K562 (cell line): ENCODE measurements at regions not wholly inside any gene's neighbourhood (a gene's known extent, or its start where the extent isn't known, plus 50 kb on each side); places are given as distances from the start of the nearest gene placed in this dataset.
A peak's percentile ranks its signal among the peaks of the same experiment; 100 is the strongest.

Experiments
- BDP1 ChIP-seq: IDR thresholded peaks from 3 replicates; pipeline ENCODE4 v1.6.1; 2011; ENCODE audit not compliant: insufficient read length, insufficient read depth
- BRD9 ChIP-seq: fragments of 450-650 bp; IDR thresholded peaks from 2 replicates; pipeline ENCODE4 v1.6.1; 2018; ENCODE audit warnings: low read depth; ENCODE audit not compliant: partially characterized antibody
- CAMTA2 ChIP-seq: fragments of 250-450 bp; sonication (Bioruptor Pico); conservative IDR thresholded peaks from 2 replicates; pipeline ENCODE4 v1.5.1; 2022
- FOSL1 ChIP-seq: fragments of 200-800 bp; sonication (Bioruptor generic); conservative IDR thresholded peaks from 2 replicates; pipeline ENCODE4 v1.6.1; 2016; ENCODE audit warnings: missing genetic modification characterization, missing compliant biosample characterization
- HDAC3 ChIP-seq: fragments of 450-650 bp; IDR thresholded peaks from 2 replicates; pipeline ENCODE4 v1.6.1; 2018; ENCODE audit warnings: borderline replicate concordance, mild to moderate bottlenecking, moderate library complexity; ENCODE audit not compliant: partially characterized antibody
- HNRNPH1 ChIP-seq: fragments of 200-400 bp; formaldehyde crosslinking; optimal IDR thresholded peaks from 2 replicates; pipeline ENCODE3; 2017; ENCODE audit warnings: low read depth, mild to moderate bottlenecking, low read length, moderate library complexity
- KAT8 ChIP-seq: fragments of 450-650 bp; IDR thresholded peaks from 2 replicates; pipeline ENCODE4 v1.6.1; 2016; ENCODE audit warnings: low read depth, mild to moderate bottlenecking
- MAFK ChIP-seq: IDR thresholded peaks from 2 replicates; pipeline ENCODE4 v1.6.1; 2011; ENCODE audit warnings: low read length, improper control_type of control experiment
- MTA1 ChIP-seq: fragments of 450-650 bp; IDR thresholded peaks from 2 replicates; pipeline ENCODE4 v1.6.1; 2017; ENCODE audit warnings: borderline replicate concordance
- NFRKB ChIP-seq: fragments of 450-650 bp; IDR thresholded peaks from 2 replicates; pipeline ENCODE4 v1.6.1; 2016; ENCODE audit warnings: low read depth
- REST ChIP-seq, 2 experiments: fragments of 450-650 bp; formaldehyde crosslinking in 1 of 2; IDR thresholded peaks; 2 replicates each; pipeline versions ENCODE4 v1.4.0 to v1.6.1; 2014 to 2020; ENCODE audit warnings: mild to moderate bottlenecking in 2 of 2, borderline replicate concordance in 1 of 2, low read depth in 1 of 2
- SMAD1 ChIP-seq: fragments of 150-350 bp; IDR thresholded peaks from 2 replicates; pipeline ENCODE4 v1.6.1; 2014; ENCODE audit warnings: low read length, low read depth; ENCODE audit not compliant: partially characterized antibody
- SMAD4 ChIP-seq: fragments of 250-450 bp; sonication (Bioruptor Pico); conservative IDR thresholded peaks from 2 replicates; pipeline ENCODE4 v1.8.0; 2021; ENCODE audit warnings: inconsistent platforms, mild to moderate bottlenecking, moderate library complexity
- SMARCB1 ChIP-seq: IDR thresholded peaks from 2 replicates; pipeline ENCODE4 v1.6.1; 2011; ENCODE audit warnings: improper control_type of control experiment, low read depth; ENCODE audit not compliant: insufficient read length
- SMARCC2 ChIP-seq: fragments of 450-650 bp; IDR thresholded peaks from 2 replicates; pipeline ENCODE4 v1.6.1; 2017; ENCODE audit warnings: antibody characterized with exemption, moderate library complexity, mild to moderate bottlenecking, low read depth
- TAF9B ChIP-seq: fragments of 450-650 bp; IDR thresholded peaks from 2 replicates; pipeline ENCODE4 v1.6.1; 2018; ENCODE audit warnings: mild to moderate bottlenecking; ENCODE audit not compliant: partially characterized antibody
- TEAD1 ChIP-seq, 2 experiments: fragments of 450-650 bp in 1 of 2; sonication (generic) in 1 of 2; formaldehyde crosslinking; IDR thresholded peaks; 2 replicates each; pipeline versions ENCODE4 v1.4.0 to v1.8.0; 2020 to 2022; ENCODE audit warnings: mild to moderate bottlenecking in 2 of 2, missing genetic modification reagents in 1 of 2
- ZFP30 ChIP-seq: fragments of 250-450 bp; sonication (Bioruptor Pico); IDR thresholded peaks from 2 replicates; pipeline ENCODE4 v1.8.0; 2022; ENCODE audit warnings: moderate library complexity, mild to moderate bottlenecking, inconsistent platforms, borderline replicate concordance
- ZNF212 ChIP-seq: fragments of 450-650 bp; formaldehyde crosslinking; IDR thresholded peaks from 2 replicates; pipeline ENCODE4 v1.4.0; 2020; ENCODE audit warnings: mild to moderate bottlenecking
- ZNF282 ChIP-seq: sonication (generic); formaldehyde crosslinking; IDR thresholded peaks from 2 replicates; pipeline ENCODE4 v1.8.1; 2023; ENCODE audit warnings: missing genetic modification reagents
- ZSCAN32 ChIP-seq: fragments of 450-650 bp; formaldehyde crosslinking; IDR thresholded peaks from 2 replicates; pipeline ENCODE4 v1.4.0; 2020; ENCODE audit warnings: mild to moderate bottlenecking, moderate library complexity
- TF ChIP-seq, protein P1 (sequence below): sonication (generic); formaldehyde crosslinking; IDR thresholded peaks from 2 replicates; pipeline ENCODE4 v1.8.0; 2022; ENCODE audit warnings: mild to moderate bottlenecking, missing genetic modification reagents, borderline replicate concordance

DNA sequence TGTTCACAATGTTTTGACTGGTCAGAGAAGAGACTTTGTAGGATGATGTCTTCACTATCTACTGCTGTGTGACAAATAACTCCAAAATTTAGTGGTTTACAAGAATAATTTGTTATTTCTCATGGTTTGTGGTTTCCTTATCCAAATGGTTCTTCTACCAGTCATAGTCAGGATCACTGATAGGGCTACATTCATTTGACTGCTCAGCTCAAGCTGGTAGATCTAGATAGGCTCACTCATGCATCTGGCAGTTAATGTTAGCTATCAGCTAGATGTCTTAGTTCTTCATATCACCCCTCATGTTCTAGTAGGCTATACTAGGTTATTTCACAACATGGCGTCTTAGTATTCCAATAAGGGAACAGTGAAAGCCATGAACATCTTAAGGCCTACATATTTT lies 131.0 kb downstream of the ID4 start (continued):
- TF ChIP-seq, protein P1, sequence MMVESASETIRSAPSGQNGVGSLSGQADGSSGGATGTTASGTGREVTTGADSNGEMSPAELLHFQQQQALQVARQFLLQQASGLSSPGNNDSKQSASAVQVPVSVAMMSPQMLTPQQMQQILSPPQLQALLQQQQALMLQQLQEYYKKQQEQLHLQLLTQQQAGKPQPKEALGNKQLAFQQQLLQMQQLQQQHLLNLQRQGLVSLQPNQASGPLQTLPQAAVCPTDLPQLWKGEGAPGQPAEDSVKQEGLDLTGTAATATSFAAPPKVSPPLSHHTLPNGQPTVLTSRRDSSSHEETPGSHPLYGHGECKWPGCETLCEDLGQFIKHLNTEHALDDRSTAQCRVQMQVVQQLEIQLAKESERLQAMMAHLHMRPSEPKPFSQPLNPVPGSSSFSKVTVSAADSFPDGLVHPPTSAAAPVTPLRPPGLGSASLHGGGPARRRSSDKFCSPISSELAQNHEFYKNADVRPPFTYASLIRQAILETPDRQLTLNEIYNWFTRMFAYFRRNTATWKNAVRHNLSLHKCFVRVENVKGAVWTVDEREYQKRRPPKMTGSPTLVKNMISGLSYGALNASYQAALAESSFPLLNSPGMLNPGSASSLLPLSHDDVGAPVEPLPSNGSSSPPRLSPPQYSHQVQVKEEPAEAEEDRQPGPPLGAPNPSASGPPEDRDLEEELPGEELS: no peak
- TF ChIP-seq HDAC3 (no peak), FOSL1 (tag) (peak; percentile 90), MTA1 (no peak), ZSCAN32 (no peak), SMARCB1 (no peak), NFRKB (no peak), MAFK (no peak), TAF9B (no peak), ZNF282 (CRISPR knock-in tag) (no peak), KAT8 (no peak), SMAD1 (no peak), ZFP30 (no peak), REST (IDR thresholded peaks at IDR 0.05; ENCODE audit: borderline replicate concordance) (no peak), REST (CRISPR knock-in tag; IDR thresholded peaks at IDR 0.05; ENCODE audit: low read depth) (no peak), HNRNPH1 (no peak), SMAD4 (CRISPR knock-in tag) (no peak), BRD9 (no peak), TEAD1 (CRISPR knock-in tag; IDR thresholded peaks at IDR 0.05) (peak in 1 of 2 experiments; percentile 72; a peak in 1 of 4 replicates), SMARCC2 (no peak), ZNF212 (CRISPR knock-in tag) (no peak), CAMTA2 (CRISPR knock-in tag) (no peak), BDP1 (no peak)
